ENCODE measurements at regions not wholly inside any gene's neighbourhood (a gene's known extent, or its start where the extent isn't known, plus 50 kb on each side); places are given as distances from the start of the nearest gene placed in this dataset.
A peak's percentile ranks its signal among the peaks of the same experiment; 100 is the strongest.

GRCh38 chr6:167711211-167711610, 115.5 kb upstream of the AFDN start:
- no peak for TF ChIP-seq CTCF (IDR thresholded peaks at IDR 0.05)

GRCh38 chr6:167711768-167712730, 114.7 kb upstream of the AFDN start:
- no peak for TF ChIP-seq CTCF (IDR thresholded peaks at IDR 0.05)
- ATAC-seq (ENCODE audit: low FRiP score) = peak; percentile 20
- DNase-seq (ENCODE audit: low spot score) = no peak

More at GRCh38 chr6:167711211-167711610, 115.5 kb upstream of the AFDN start:
- DNase-seq (ENCODE audit: low spot score) = no peak
- ATAC-seq (ENCODE audit: low FRiP score) = no peak

- peak; percentile 19 for ATAC-seq (ENCODE audit: low FRiP score)
- no peak for TF ChIP-seq CTCF (IDR thresholded peaks at IDR 0.05)
- no peak for DNase-seq (ENCODE audit: low spot score)
Measured at GRCh38 chr6:167712731-167713475, 113.8 kb upstream of the AFDN start.

GRCh38 chr6:167714152-167714551, 112.6 kb upstream of the AFDN start:
- DNase-seq (ENCODE audit: low spot score) (no peak), ATAC-seq (ENCODE audit: low FRiP score) (no peak)
- TF ChIP-seq CTCF (IDR thresholded peaks at IDR 0.05) = no peak

GRCh38 chr6:167717455-167717854, 109.3 kb upstream of the AFDN start:
- ATAC-seq (ENCODE audit: low FRiP score) = no peak
- DNase-seq (ENCODE audit: low spot score) = no peak
- no peak for TF ChIP-seq CTCF (IDR thresholded peaks at IDR 0.05)

GRCh38 chr6:167717867-167718266, 108.8 kb upstream of the AFDN start:
- TF ChIP-seq CTCF (IDR thresholded peaks at IDR 0.05) = no peak
- DNase-seq (ENCODE audit: low spot score) = no peak
- no peak for ATAC-seq (ENCODE audit: low FRiP score)
